Glutamatergic neuron (in vitro differentiated cells): ENCODE measurements at regions not wholly inside any gene's neighbourhood (a gene's known extent, or its start where the extent isn't known, plus 50 kb on each side); places are given as distances from the start of the nearest gene placed in this dataset.
A peak's percentile ranks its signal among the peaks of the same experiment; 100 is the strongest.

Experiments
- DNase-seq: peaks from one replicate; pipeline ENCODE4 v3.0.0; 2022
- H3K27ac Mint-ChIP-seq: one replicate; pipeline ENCODE4 v1.8.0; 2020; ENCODE audit warnings: mild to moderate bottlenecking, mixed read lengths, inconsistent platforms; ENCODE audit not compliant: unreplicated experiment
- H3K27me3 Mint-ChIP-seq: one replicate; pipeline ENCODE4 v1.8.0; 2020; ENCODE audit warnings: mild to moderate bottlenecking, moderate library complexity, mixed read lengths, inconsistent platforms; ENCODE audit not compliant: unreplicated experiment
- H3K36me3 Mint-ChIP-seq: one replicate; pipeline ENCODE4 v1.8.0; 2020; ENCODE audit warnings: mild to moderate bottlenecking, mixed read lengths, inconsistent platforms; ENCODE audit not compliant: unreplicated experiment
- H3K4me1 Mint-ChIP-seq: one replicate; pipeline ENCODE4 v1.8.0; 2020; ENCODE audit warnings: mild to moderate bottlenecking, low read depth, mixed read lengths, inconsistent platforms; ENCODE audit not compliant: unreplicated experiment
- H3K4me3 Mint-ChIP-seq: one replicate; pipeline ENCODE4 v1.8.0; 2020; ENCODE audit warnings: mild to moderate bottlenecking, mixed read lengths, inconsistent platforms; ENCODE audit not compliant: unreplicated experiment
- H3K9me3 Mint-ChIP-seq: one replicate; pipeline ENCODE4 v1.8.0; 2020; ENCODE audit warnings: mild to moderate bottlenecking, moderate library complexity, mixed read lengths, inconsistent platforms; ENCODE audit not compliant: unreplicated experiment
- CTCF ChIP-seq: fragments of 200-600 bp; sonication (generic); IDR thresholded peaks from one replicate; pipeline ENCODE4 v1.5.0; 2021; ENCODE audit not compliant: partially characterized antibody, unreplicated experiment

GRCh38 chr5:114089259-114089658 lies 272.6 kb upstream of the KCNN2 start:
- H3K4me3 Mint-ChIP-seq, result no peak overlapping the region
- TF ChIP-seq CTCF, result no peak
- H3K9me3 Mint-ChIP-seq, result peaks cover 2% of the 10 kb centered on the region
- peaks cover 2% of the 10 kb centered on the region for H3K27me3 Mint-ChIP-seq
- no peaks in the 10 kb centered on the region for H3K4me1 Mint-ChIP-seq
- H3K36me3 Mint-ChIP-seq, result peaks cover 8% of the 10 kb centered on the region
- no peak for DNase-seq
- no peak overlapping the region for H3K27ac Mint-ChIP-seq

GRCh38 chr5:114097570-114097969 lies 264.3 kb upstream of the KCNN2 start:
- no peak for DNase-seq
- no peak overlapping the region for H3K27ac Mint-ChIP-seq
- H3K9me3 Mint-ChIP-seq, result peaks cover 2% of the 10 kb centered on the region
- no peaks in the 10 kb centered on the region for H3K4me1 Mint-ChIP-seq
- peaks cover 8% of the 10 kb centered on the region for H3K36me3 Mint-ChIP-seq
- H3K4me3 Mint-ChIP-seq, result no peak overlapping the region
- no peak for TF ChIP-seq CTCF
- H3K27me3 Mint-ChIP-seq, result peaks cover 2% of the 10 kb centered on the region

- Mint-ChIP-seq H3K4me1 (no peaks in the 10 kb centered on the region), H3K27ac (no peak overlapping the region)
Measured at GRCh38 chr5:114099161-114099560, 262.7 kb upstream of the KCNN2 start.

GRCh38 chr5:114101153-114101552 lies 260.7 kb upstream of the KCNN2 start:
- TF ChIP-seq CTCF, result peak; percentile 62
- Mint-ChIP-seq H3K9me3 (no peaks in the 10 kb centered on the region), H3K4me1 (no peaks in the 10 kb centered on the region), H3K27me3 (peaks cover 2% of the 10 kb centered on the region), H3K27ac (no peak overlapping the region), H3K4me3 (no peak overlapping the region), H3K36me3 (no peaks in the 10 kb centered on the region)
- no peak for DNase-seq

More at GRCh38 chr5:114099161-114099560, 262.7 kb upstream of the KCNN2 start:
- no peak for DNase-seq
- Mint-ChIP-seq H3K4me3 (no peak overlapping the region), H3K9me3 (no peaks in the 10 kb centered on the region), H3K27me3 (peaks cover 2% of the 10 kb centered on the region), H3K36me3 (no peaks in the 10 kb centered on the region)
- TF ChIP-seq CTCF, result no peak

- DNase-seq, result no peak
- no peak overlapping the region for H3K27ac Mint-ChIP-seq
- no peaks in the 10 kb centered on the region for H3K4me1 Mint-ChIP-seq
- no peak for TF ChIP-seq CTCF
- H3K27me3 Mint-ChIP-seq, result no peaks in the 10 kb centered on the region
- no peaks in the 10 kb centered on the region for H3K36me3 Mint-ChIP-seq
- H3K9me3 Mint-ChIP-seq, result no peaks in the 10 kb centered on the region
- no peak overlapping the region for H3K4me3 Mint-ChIP-seq
Measured at GRCh38 chr5:114113604-114114003, 248.3 kb upstream of the KCNN2 start.
